H1 (cell line): ENCODE measurements at regions not wholly inside any gene's neighbourhood (a gene's known extent, or its start where the extent isn't known, plus 50 kb on each side); places are given as distances from the start of the nearest gene placed in this dataset.
A peak's percentile ranks its signal among the peaks of the same experiment; 100 is the strongest.

Source experiments
- CTCF ChIA-PET: fragments of 300-600 bp; sonication (Branson Sonifier 250); formaldehyde crosslinking; loops from one replicate; lab custom pipeline; 2021; ENCODE audit not compliant: partially characterized antibody; lab: Charles Lee
- POLR2A ChIA-PET: fragments of 300-600 bp; sonication (Branson Sonifier 250); formaldehyde crosslinking; loops from one replicate; lab custom pipeline; 2021; ENCODE audit warnings: inconsistent platforms; ENCODE audit not compliant: partially characterized antibody; lab: Charles Lee
- DNase-seq, 2 experiments: peaks; one replicate each; pipeline versions ENCODE4 v3.0.0 to v3.0.0-alpha.2; 2010 to 2022; ENCODE audit warnings: low spot score in 2 of 2, low read depth in 1 of 2, mixed read lengths in 1 of 2
- FAIRE-seq: peaks from 2 replicates; lab custom pipeline; 2011; peaks lifted over from hg19 to GRCh38; lab: Jason Lieb, UNC
- H2AFZ ChIP-seq: 2 replicates; pipeline ENCODE4 v1.8.1; 2012; ENCODE audit warnings: low read length, inconsistent platforms
- H2AK5ac ChIP-seq: 2 replicates; pipeline ENCODE4 v1.6.1; 2013; ENCODE audit warnings: low read depth, low read length
- H2BK120ac ChIP-seq: replicated peaks from 2 replicates; pipeline ENCODE3; 2013; ENCODE audit warnings: low read depth, low read length, inconsistent platforms
- H2BK12ac ChIP-seq: 2 replicates; pipeline ENCODE4 v1.6.1; 2013; ENCODE audit warnings: low read depth, low read length
- H2BK15ac ChIP-seq: 2 replicates; pipeline ENCODE4 v1.6.1; 2013; ENCODE audit warnings: low read length
- H2BK20ac ChIP-seq: 2 replicates; pipeline ENCODE4 v1.6.1; 2013; ENCODE audit warnings: low read length
- H2BK5ac ChIP-seq: 2 replicates; pipeline ENCODE4 v1.6.1; 2013; ENCODE audit warnings: low read depth, low read length
- H3K14ac ChIP-seq: 2 replicates; pipeline ENCODE4 v1.6.1; 2013; ENCODE audit warnings: inconsistent platforms; ENCODE audit not compliant: insufficient read length
- H3K18ac ChIP-seq: 2 replicates; pipeline ENCODE4 v1.6.1; 2013; ENCODE audit warnings: low read length; ENCODE audit errors: extremely low read depth
- H3K23ac ChIP-seq: 2 replicates; pipeline ENCODE4 v1.6.1; 2013; ENCODE audit warnings: inconsistent platforms; ENCODE audit not compliant: insufficient read length
- H3K23me2 ChIP-seq: 2 replicates; pipeline ENCODE4 v1.6.1; 2013; ENCODE audit warnings: low read depth, low read length
- H3K27ac ChIP-seq: 2 replicates; pipeline ENCODE4 v1.6.1; 2011; ENCODE audit warnings: low read depth, low read length, inconsistent platforms
- H3K27me3 ChIP-seq, 4 experiments: replicated peaks in 1 of 4; 1 replicate in 1 of 4; 2 replicates in 3 of 4; pipeline versions ENCODE4 v1.6.1 to v1.8.1; 2011 to 2013; ENCODE audit warnings: low read length in 3 of 4, mild to moderate bottlenecking in 3 of 4, inconsistent platforms in 2 of 4, mixed read lengths in 2 of 4, moderate library complexity in 1 of 4; ENCODE audit not compliant: control insufficient read depth in 3 of 4, insufficient read depth in 3 of 4; ENCODE audit errors: extremely low read depth in 1 of 4
- H3K36me3 ChIP-seq, 4 experiments: 2 replicates each; pipeline versions ENCODE4 v1.6.1 to v1.8.1; 2011 to 2013; ENCODE audit warnings: mild to moderate bottlenecking in 4 of 4, low read length in 3 of 4, moderate library complexity in 2 of 4, control low read depth in 1 of 4, inconsistent platforms in 1 of 4; ENCODE audit not compliant: insufficient read depth in 4 of 4, control insufficient read depth in 2 of 4
- H3K4ac ChIP-seq: replicated peaks from 2 replicates; pipeline ENCODE3; 2013; ENCODE audit warnings: low read length, low read depth, mixed read lengths, inconsistent platforms; ENCODE audit not compliant: insufficient read length
- H3K4me1 ChIP-seq, 4 experiments: replicated peaks in 1 of 4; 1 replicate in 1 of 4; 2 replicates in 3 of 4; pipeline versions ENCODE4 v1.6.1 to v1.8.1; 2011 to 2013; ENCODE audit warnings: low read length in 3 of 4, inconsistent platforms in 2 of 4, mixed read lengths in 1 of 4; ENCODE audit not compliant: insufficient read depth in 4 of 4, control insufficient read depth in 3 of 4
- H3K4me2 ChIP-seq, 2 experiments: 2 replicates each; pipeline versions ENCODE4 v1.6.1 to v1.8.1; 2011 to 2013; ENCODE audit warnings: low read depth in 2 of 2, low read length in 2 of 2, control low read depth in 1 of 2, inconsistent platforms in 1 of 2, mild to moderate bottlenecking in 1 of 2; ENCODE audit not compliant: insufficient read depth in 1 of 2
- H3K4me3 ChIP-seq, 4 experiments: fragments of 200-600, 300-600 bp in 1 of 4; sonication (generic), shearing (Covaris generic), sonication (Bioruptor Twin) in 1 of 4; 2 replicates each; pipeline versions ENCODE4 v1.5.1 to v1.8.1; 2011 to 2016; ENCODE audit warnings: low read length in 4 of 4, low read depth in 3 of 4, control low read depth in 2 of 4, inconsistent platforms in 2 of 4, mild to moderate bottlenecking in 2 of 4, mixed read lengths in 1 of 4, moderate library complexity in 1 of 4; ENCODE audit not compliant: insufficient read depth in 2 of 4; ENCODE audit errors: extremely low read depth in 1 of 4
- H3K56ac ChIP-seq: replicated peaks from 2 replicates; pipeline ENCODE3; 2013; ENCODE audit warnings: low read depth, mild to moderate bottlenecking, mixed read lengths, low read length, inconsistent platforms; ENCODE audit not compliant: insufficient read length
- H3K79me1 ChIP-seq: 2 replicates; pipeline ENCODE4 v1.6.1; 2013; ENCODE audit warnings: low read depth, low read length, control low read depth
- H3K79me2 ChIP-seq, 2 experiments: 2 replicates each; pipeline versions ENCODE4 v1.6.1 to v1.8.1; 2012 to 2013; ENCODE audit warnings: low read length in 2 of 2, mild to moderate bottlenecking in 2 of 2, inconsistent platforms in 1 of 2; ENCODE audit not compliant: insufficient read depth in 2 of 2, control insufficient read depth in 1 of 2
- H3K9ac ChIP-seq, 4 experiments: replicated peaks in 1 of 4; 1 replicate in 1 of 4; 2 replicates in 3 of 4; pipeline versions ENCODE4 v1.6.1 to v1.8.1; 2011 to 2013; ENCODE audit warnings: low read depth in 3 of 4, low read length in 3 of 4, control low read depth in 2 of 4, mild to moderate bottlenecking in 2 of 4, moderate library complexity in 2 of 4, inconsistent platforms in 1 of 4; ENCODE audit errors: extremely low read depth in 1 of 4
- H3K9me3 ChIP-seq, 2 experiments: 2 replicates each; pipeline versions ENCODE4 v1.6.1 to v1.8.1; 2012 to 2013; ENCODE audit warnings: mild to moderate bottlenecking in 2 of 2, moderate library complexity in 2 of 2, control low read depth in 1 of 2, inconsistent platforms in 1 of 2, low read depth in 1 of 2, low read length in 1 of 2, mixed read lengths in 1 of 2; ENCODE audit not compliant: insufficient read depth in 2 of 2
- H4K20me1 ChIP-seq, 2 experiments: replicated peaks in 1 of 2; 2 replicates each; pipeline versions ENCODE3 to v1.8.1; 2011 to 2013; ENCODE audit warnings: inconsistent platforms in 2 of 2, low read length in 2 of 2, mild to moderate bottlenecking in 1 of 2; ENCODE audit not compliant: insufficient read depth in 2 of 2, control insufficient read depth in 1 of 2
- H4K5ac ChIP-seq: 2 replicates; pipeline ENCODE4 v1.6.1; 2013; ENCODE audit warnings: low read length, low read depth, mixed read lengths, inconsistent platforms; ENCODE audit not compliant: insufficient read length
- H4K8ac ChIP-seq: 2 replicates; pipeline ENCODE4 v1.8.0; 2013; ENCODE audit warnings: mild to moderate bottlenecking, moderate library complexity, low read length, inconsistent platforms; ENCODE audit not compliant: insufficient read depth; ENCODE audit errors: extremely low read depth
- H4K91ac ChIP-seq: replicated peaks from 2 replicates; pipeline ENCODE3; 2013; ENCODE audit warnings: low read length, mixed read lengths, inconsistent platforms; ENCODE audit not compliant: insufficient read length
- BACH1 ChIP-seq: IDR thresholded peaks from 2 replicates; pipeline ENCODE4 v1.6.1; 2012; ENCODE audit warnings: low read length, improper control_type of control experiment
- BRCA1 ChIP-seq: IDR thresholded peaks from 2 replicates; pipeline ENCODE4 v1.6.1; 2012; ENCODE audit warnings: low read depth, low read length, improper control_type of control experiment
- CBX8 ChIP-seq: fragments of 300-800, 300-1000 bp; sonication (generic); IDR thresholded peaks from 2 replicates; pipeline ENCODE4 v1.7.1; 2016; ENCODE audit warnings: low read depth, low read length, borderline replicate concordance
- CREB1 ChIP-seq: IDR thresholded peaks from 2 replicates; pipeline ENCODE4 v1.6.1; 2012; ENCODE audit warnings: inconsistent platforms
- CTCF ChIP-seq, 3 experiments: IDR thresholded peaks; 1 replicate in 2 of 3; 2 replicates in 1 of 3; pipeline versions ENCODE4 v1.5.1 to v1.6.1; 2011; ENCODE audit warnings: low read length in 3 of 3, mild to moderate bottlenecking in 3 of 3, inconsistent platforms in 2 of 3, low read depth in 1 of 3, moderate library complexity in 1 of 3; ENCODE audit not compliant: insufficient read depth in 1 of 3; ENCODE audit errors: control extremely low read depth in 1 of 3
- EP300 ChIP-seq, 2 experiments: IDR thresholded peaks; 1 replicate in 1 of 2; 2 replicates in 1 of 2; pipeline ENCODE4 v1.6.1; 2011 to 2012; ENCODE audit warnings: low read depth in 2 of 2, low read length in 2 of 2, mild to moderate bottlenecking in 2 of 2, borderline replicate concordance in 1 of 2, inconsistent platforms in 1 of 2, moderate library complexity in 1 of 2
- EZH2 ChIP-seq: fragments of 200-600 bp; sonication (generic); IDR thresholded peaks from 2 replicates; pipeline ENCODE4 v1.7.1; 2012; ENCODE audit warnings: low read depth, mild to moderate bottlenecking, moderate library complexity, low read length, inconsistent platforms; ENCODE audit not compliant: severe bottlenecking
- RXRA ChIP-seq: IDR thresholded peaks from 2 replicates; pipeline ENCODE4 v1.6.1; 2011; ENCODE audit warnings: low read depth, mild to moderate bottlenecking, low read length, moderate library complexity; ENCODE audit not compliant: insufficient read depth
- SIX5 ChIP-seq: IDR thresholded peaks from 2 replicates; pipeline ENCODE4 v1.6.1; 2011; ENCODE audit warnings: mild to moderate bottlenecking, low read depth, low read length
- SP4 ChIP-seq: IDR thresholded peaks from 2 replicates; pipeline ENCODE4 v1.6.1; 2012; ENCODE audit warnings: low read length, inconsistent platforms
- SUZ12 ChIP-seq: fragments of 200-600 bp; sonication (generic); IDR thresholded peaks from 2 replicates; pipeline ENCODE4 v1.6.1; 2012; ENCODE audit warnings: mild to moderate bottlenecking, inconsistent platforms, low read length, moderate library complexity, mixed read lengths
- TBP ChIP-seq: IDR thresholded peaks from 2 replicates; pipeline ENCODE4 v1.6.1; 2011; ENCODE audit warnings: low read depth, low read length, improper control_type of control experiment
- WGBS, 2 experiments: shearing (Covaris generic) in 1 of 2; methylation state at CpG; one replicate each; pipeline versions ENCODE4 v1.1.6 to v1.1.7; 2013 to 2015; ENCODE audit warnings: low lambda C conversion rate in 2 of 2, mixed read lengths in 2 of 2, inconsistent platforms in 1 of 2, low coverage in 1 of 2, missing lambda C conversion rate in 1 of 2; ENCODE audit not compliant: insufficient replicate concordance in 2 of 2, insufficient coverage in 1 of 2, insufficient read length in 1 of 2; ENCODE audit errors: extremely low coverage in 1 of 2, missing lambda C conversion rate in 1 of 2; 5-methylcytosine and 5-hydroxymethylcytosine counted together
- TF ChIP-seq, protein P1 (sequence below): IDR thresholded peaks from 2 replicates; pipeline ENCODE4 v1.6.1; 2012; ENCODE audit warnings: inconsistent platforms

DNA sequence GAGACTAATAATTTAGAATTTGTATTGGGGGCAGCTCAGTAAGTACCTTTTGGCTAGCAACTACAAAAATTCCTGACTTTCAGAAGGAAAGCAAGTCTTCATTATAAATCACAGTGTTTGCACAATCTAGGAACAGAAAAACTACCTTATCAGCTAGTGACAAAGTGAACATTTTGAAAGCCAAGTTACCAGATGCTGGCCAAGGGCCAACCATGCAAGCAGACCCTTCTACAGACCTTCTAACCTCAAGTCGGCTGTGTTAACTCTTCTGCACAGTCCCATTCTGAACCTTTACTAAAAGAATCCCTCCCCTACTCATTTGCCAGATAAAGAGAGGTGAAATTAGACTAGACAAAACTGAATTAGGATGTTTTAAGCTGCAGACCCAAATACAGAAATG is 341.9 kb downstream of the COL12A1 start:
- H3K4me3 ChIP-seq, result no peak overlapping the region
- H2BK5ac ChIP-seq, result no peak overlapping the region
- no peak overlapping the region for H3K27ac ChIP-seq
- H3K4me2 ChIP-seq, result no peak overlapping the region
- no peak overlapping the region for H2BK15ac ChIP-seq
- CTCF ChIA-PET, result no interaction called here
- 0 out of 2 replicates have a peak overlapping the region, but pooled peaks have one; percentile 22 for H2AFZ ChIP-seq
- no peak overlapping the region for H2BK120ac ChIP-seq
- H3K23me2 ChIP-seq, result no peaks in the 10 kb centered on the region
- no peak overlapping the region for H2BK20ac ChIP-seq
- POLR2A ChIA-PET, result no interaction called here
- no peak overlapping the region for H3K23ac ChIP-seq
- H3K4me1 ChIP-seq, result no peaks in the 10 kb centered on the region
- H3K79me1 ChIP-seq, result no peaks in the 10 kb centered on the region
- H3K4ac ChIP-seq, result no peak overlapping the region
- H4K91ac ChIP-seq, result no peak overlapping the region
- no peaks in the 10 kb centered on the region for H4K20me1 ChIP-seq
- no peak overlapping the region for H3K14ac ChIP-seq
- H3K56ac ChIP-seq, result no peak overlapping the region
- no peaks in the 10 kb centered on the region for H3K36me3 ChIP-seq
- no peaks in the 10 kb centered on the region for H3K27me3 ChIP-seq
- H4K8ac ChIP-seq, result no peak overlapping the region
- no peak for DNase-seq
- no peak overlapping the region for H2BK12ac ChIP-seq
- no peaks in the 10 kb centered on the region for H3K79me2 ChIP-seq
- no peaks in the 10 kb centered on the region; a peak in 1 of 4 replicates for H3K9me3 ChIP-seq
- FAIRE-seq, result no peak
- 100% methylated on average over 1 of the region's 1 CpG; no CpG with 5 or more reads in 1 of the 2 experiments for WGBS, 2 experiments
- no peak overlapping the region for H4K5ac ChIP-seq
- H2AK5ac ChIP-seq, result no peak overlapping the region
- H3K18ac ChIP-seq, result no peak overlapping the region
- no peak overlapping the region for H3K9ac ChIP-seq
- TF ChIP-seq CREB1, result no peak
- TF ChIP-seq BACH1, result no peak
- TF ChIP-seq, protein P1, sequence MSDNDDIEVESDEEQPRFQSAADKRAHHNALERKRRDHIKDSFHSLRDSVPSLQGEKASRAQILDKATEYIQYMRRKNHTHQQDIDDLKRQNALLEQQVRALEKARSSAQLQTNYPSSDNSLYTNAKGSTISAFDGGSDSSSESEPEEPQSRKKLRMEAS, result no peak
- TF ChIP-seq CBX8, result no peak
- TF ChIP-seq BRCA1, result no peak
- TF ChIP-seq SIX5, result no peak
- TF ChIP-seq SUZ12, result no peak
- no peak for TF ChIP-seq TBP
- no peak for TF ChIP-seq SP4
- no peak for TF ChIP-seq EZH2
- TF ChIP-seq RXRA, result no peak
- TF ChIP-seq CTCF (IDR thresholded peaks at IDR 0.05; ENCODE audit: control extremely low read depth in 1 of 3, insufficient read depth in 1 of 3, low read depth in 1 of 3, low read length in 3 of 3), result no peak
- no peak for TF ChIP-seq EP300 (IDR thresholded peaks at IDR 0.05; ENCODE audit: borderline replicate concordance in 1 of 2, low read depth in 2 of 2, low read length in 2 of 2)
